ENCODE measurements at regions not wholly inside any gene's neighbourhood (a gene's known extent, or its start where the extent isn't known, plus 50 kb on each side); places are given as distances from the start of the nearest gene placed in this dataset.

GRCh38 chr3:181629029-181629428 is 82.7 kb upstream of the SOX2 start:
- TF ChIP-seq ZNF274 (IDR thresholded peaks at IDR 0.05; ENCODE audit: low read depth, low read length) (no peak), SUZ12 (IDR thresholded peaks at IDR 0.05; ENCODE audit: extremely low read depth, insufficient read depth, insufficient read length) (no peak), YY1 (IDR thresholded peaks at IDR 0.05; ENCODE audit: insufficient read depth, insufficient read length) (no peak)
- Histone ChIP-seq H3K27me3 (ENCODE audit: insufficient read depth, insufficient read length) (no peaks in the 10 kb centered on the region), H3K9ac (ENCODE audit: insufficient read length, low read depth) (no peak overlapping the region), H3K4me1 (ENCODE audit: insufficient read depth, insufficient read length) (no peaks in the 10 kb centered on the region), H3K4me3 (ENCODE audit: insufficient read length, low read depth) (no peak overlapping the region), H3K9me3 (ENCODE audit: insufficient read depth, low read length) (no peaks in the 10 kb centered on the region), H3K36me3 (ENCODE audit: insufficient read depth, insufficient read length, low read length) (no peaks in the 10 kb centered on the region)
- no peak for DNase-seq (ENCODE audit: low read depth, low spot score)

- DNase-seq (ENCODE audit: low read depth, low spot score), result no peak
- Histone ChIP-seq H3K36me3 (ENCODE audit: insufficient read depth, insufficient read length, low read length) (no peaks in the 10 kb centered on the region), H3K4me3 (ENCODE audit: insufficient read length, low read depth) (no peak overlapping the region), H3K27me3 (ENCODE audit: insufficient read depth, insufficient read length) (no peaks in the 10 kb centered on the region), H3K9me3 (ENCODE audit: insufficient read depth, low read length) (no peaks in the 10 kb centered on the region), H3K4me1 (ENCODE audit: insufficient read depth, insufficient read length) (no peaks in the 10 kb centered on the region), H3K9ac (ENCODE audit: insufficient read length, low read depth) (no peak overlapping the region)
- TF ChIP-seq ZNF274 (IDR thresholded peaks at IDR 0.05; ENCODE audit: low read depth, low read length), result no peak
- TF ChIP-seq SUZ12 (IDR thresholded peaks at IDR 0.05; ENCODE audit: extremely low read depth, insufficient read depth, insufficient read length), result no peak
- TF ChIP-seq YY1 (IDR thresholded peaks at IDR 0.05; ENCODE audit: insufficient read depth, insufficient read length), result no peak
These were observed 83.3 kb upstream of the SOX2 start for GRCh38 chr3:181628384-181628783.

GRCh38 chr3:181626036-181626435 is 85.7 kb upstream of the SOX2 start:
- H3K9me3 ChIP-seq (ENCODE audit: insufficient read depth, low read length), result no peaks in the 10 kb centered on the region
- no peaks in the 10 kb centered on the region for H3K27me3 ChIP-seq (ENCODE audit: insufficient read depth, insufficient read length)
- TF ChIP-seq YY1 (IDR thresholded peaks at IDR 0.05; ENCODE audit: insufficient read depth, insufficient read length), result no peak
- H3K36me3 ChIP-seq (ENCODE audit: insufficient read depth, insufficient read length, low read length), result no peaks in the 10 kb centered on the region
- H3K4me1 ChIP-seq (ENCODE audit: insufficient read depth, insufficient read length), result no peaks in the 10 kb centered on the region
- H3K4me3 ChIP-seq (ENCODE audit: insufficient read length, low read depth), result no peak overlapping the region
- no peak for DNase-seq (ENCODE audit: low read depth, low spot score)
- H3K9ac ChIP-seq (ENCODE audit: insufficient read length, low read depth), result no peak overlapping the region

- no peak for DNase-seq (ENCODE audit: low read depth, low spot score)
- no peak overlapping the region for H3K9ac ChIP-seq (ENCODE audit: insufficient read length, low read depth)
- H3K4me1 ChIP-seq (ENCODE audit: insufficient read depth, insufficient read length), result no peaks in the 10 kb centered on the region
- H3K9me3 ChIP-seq (ENCODE audit: insufficient read depth, low read length), result no peaks in the 10 kb centered on the region
- H3K27me3 ChIP-seq (ENCODE audit: insufficient read depth, insufficient read length), result no peaks in the 10 kb centered on the region
- TF ChIP-seq YY1 (IDR thresholded peaks at IDR 0.05; ENCODE audit: insufficient read depth, insufficient read length) (no peak), ZNF274 (IDR thresholded peaks at IDR 0.05; ENCODE audit: low read depth, low read length) (no peak)
- H3K36me3 ChIP-seq (ENCODE audit: insufficient read depth, insufficient read length, low read length), result no peaks in the 10 kb centered on the region
- H3K4me3 ChIP-seq (ENCODE audit: insufficient read length, low read depth), result no peak overlapping the region
These were observed 87.6 kb upstream of the SOX2 start for GRCh38 chr3:181623924-181624694.

- TF ChIP-seq SUZ12 (IDR thresholded peaks at IDR 0.05; ENCODE audit: extremely low read depth, insufficient read depth, insufficient read length) (no peak), YY1 (IDR thresholded peaks at IDR 0.05; ENCODE audit: insufficient read depth, insufficient read length) (no peak), ZNF274 (IDR thresholded peaks at IDR 0.05; ENCODE audit: low read depth, low read length) (no peak)
- H3K9ac ChIP-seq (ENCODE audit: insufficient read length, low read depth), result no peak overlapping the region
- H3K36me3 ChIP-seq (ENCODE audit: insufficient read depth, insufficient read length, low read length), result no peaks in the 10 kb centered on the region
- no peak overlapping the region for H3K4me3 ChIP-seq (ENCODE audit: insufficient read length, low read depth)
- no peaks in the 10 kb centered on the region for H3K27me3 ChIP-seq (ENCODE audit: insufficient read depth, insufficient read length)
- no peaks in the 10 kb centered on the region for H3K4me1 ChIP-seq (ENCODE audit: insufficient read depth, insufficient read length)
- no peak for DNase-seq (ENCODE audit: low read depth, low spot score)
- H3K9me3 ChIP-seq (ENCODE audit: insufficient read depth, low read length), result no peaks in the 10 kb centered on the region
These were observed 89.4 kb upstream of the SOX2 start for GRCh38 chr3:181622365-181622764.

- H3K36me3 ChIP-seq (ENCODE audit: insufficient read depth, insufficient read length, low read length), result no peaks in the 10 kb centered on the region
- no peaks in the 10 kb centered on the region for H3K4me1 ChIP-seq (ENCODE audit: insufficient read depth, insufficient read length)
- TF ChIP-seq YY1 (IDR thresholded peaks at IDR 0.05; ENCODE audit: insufficient read depth, insufficient read length) (no peak), SUZ12 (IDR thresholded peaks at IDR 0.05; ENCODE audit: extremely low read depth, insufficient read depth, insufficient read length) (no peak), ZNF274 (IDR thresholded peaks at IDR 0.05; ENCODE audit: low read depth, low read length) (no peak)
- no peak overlapping the region for H3K4me3 ChIP-seq (ENCODE audit: insufficient read length, low read depth)
- no peak overlapping the region for H3K9ac ChIP-seq (ENCODE audit: insufficient read length, low read depth)
- no peak for DNase-seq (ENCODE audit: low read depth, low spot score)
- no peaks in the 10 kb centered on the region for H3K9me3 ChIP-seq (ENCODE audit: insufficient read depth, low read length)
- no peaks in the 10 kb centered on the region for H3K27me3 ChIP-seq (ENCODE audit: insufficient read depth, insufficient read length)
These were observed 91.8 kb upstream of the SOX2 start for GRCh38 chr3:181619897-181620296.

GRCh38 chr3:181618260-181618659 is 93.5 kb upstream of the SOX2 start:
- Histone ChIP-seq H3K9ac (ENCODE audit: insufficient read length, low read depth) (no peak overlapping the region), H3K9me3 (ENCODE audit: insufficient read depth, low read length) (no peaks in the 10 kb centered on the region), H3K4me3 (ENCODE audit: insufficient read length, low read depth) (no peak overlapping the region), H3K27me3 (ENCODE audit: insufficient read depth, insufficient read length) (no peaks in the 10 kb centered on the region), H3K4me1 (ENCODE audit: insufficient read depth, insufficient read length) (no peaks in the 10 kb centered on the region), H3K36me3 (ENCODE audit: insufficient read depth, insufficient read length, low read length) (no peaks in the 10 kb centered on the region)
- TF ChIP-seq ZNF274 (IDR thresholded peaks at IDR 0.05; ENCODE audit: low read depth, low read length) (no peak), YY1 (IDR thresholded peaks at IDR 0.05; ENCODE audit: insufficient read depth, insufficient read length) (no peak), SUZ12 (IDR thresholded peaks at IDR 0.05; ENCODE audit: extremely low read depth, insufficient read depth, insufficient read length) (no peak)
- DNase-seq (ENCODE audit: low read depth, low spot score), result no peak

Measured in NT2/D1 (cell line).